Thymus (tissue), 11 donors: ENCODE measurements at regions not wholly inside any gene's neighbourhood (a gene's known extent, or its start where the extent isn't known, plus 50 kb on each side); places are given as distances from the start of the nearest gene placed in this dataset.
"Not testable (repeated sequence)": the region's sequence is repeated elsewhere in the genome, so short reads cannot be mapped to it uniquely, and the experiment has no call there.

Source experiments
- DNase-seq, 9 donors: peaks; one replicate each; pipeline ENCODE4 v3.0.0-alpha.2; 2013; ENCODE audit warnings: low spot score in 9 of 9, low read depth in 6 of 9, missing footprints in 1 of 9
- H3K27ac ChIP-seq, 2 donors: one replicate each; pipeline ENCODE4 v1.5.1; 2013; ENCODE audit warnings: control low read depth in 1 of 2, low read depth in 1 of 2, low read length in 1 of 2, mild to moderate bottlenecking in 1 of 2, moderate library complexity in 1 of 2
- H3K27me3 ChIP-seq, 2 donors: one replicate each; pipeline ENCODE4 v1.5.1; 2013; ENCODE audit warnings: low read length in 1 of 2; ENCODE audit not compliant: control insufficient read depth in 2 of 2, insufficient read depth in 1 of 2
- H3K36me3 ChIP-seq, 2 donors: one replicate each; pipeline ENCODE4 v1.5.1; 2013; ENCODE audit warnings: low read length in 1 of 2, mild to moderate bottlenecking in 1 of 2, moderate library complexity in 1 of 2; ENCODE audit not compliant: control insufficient read depth in 2 of 2, insufficient read depth in 2 of 2
- H3K4me1 ChIP-seq, 2 donors: one replicate each; pipeline ENCODE4 v1.5.1; 2013; ENCODE audit warnings: low read length in 2 of 2; ENCODE audit not compliant: control insufficient read depth in 2 of 2, insufficient read depth in 2 of 2
- H3K4me3 ChIP-seq, 2 donors: one replicate each; pipeline ENCODE4 v1.5.1; 2013; ENCODE audit warnings: low read length in 2 of 2, control low read depth in 1 of 2, mild to moderate bottlenecking in 1 of 2
- H3K9me3 ChIP-seq, 2 donors: one replicate each; pipeline ENCODE4 v1.5.1; 2013; ENCODE audit warnings: low read length in 1 of 2, mild to moderate bottlenecking in 1 of 2; ENCODE audit not compliant: control insufficient read depth in 2 of 2, insufficient read depth in 1 of 2
- WGBS: extraction: QIAGEN DNeasy Blood & Tissue Kit; methylation state at CpG from one replicate; pipeline ENCODE4 v1.1.7; 2013; 5-methylcytosine and 5-hydroxymethylcytosine counted together
- donor health status: healthy.

- 85% methylated on average over 3 of the region's 3 CpGs for WGBS
- DNase-seq: no peak
- H3K36me3 ChIP-seq: no peaks in the 10 kb centered on the region
Observed at GRCh38 chr7:136389933-136390332, 412.8 kb upstream of the MTPN start.

GRCh38 chr7:136386876-136387275, 409.7 kb upstream of the MTPN start:
- H3K27me3 ChIP-seq: no peaks in the 10 kb centered on the region
- H3K4me3 ChIP-seq: no peak overlapping the region
- no peak for DNase-seq
- H3K36me3 ChIP-seq: no peaks in the 10 kb centered on the region
- H3K9me3 ChIP-seq: no peaks in the 10 kb centered on the region
- no peak overlapping the region for H3K27ac ChIP-seq
- WGBS: 79% methylated on average over 2 of the region's 2 CpGs
- H3K4me1 ChIP-seq: no peaks in the 10 kb centered on the region

More at GRCh38 chr7:136389933-136390332, 412.8 kb upstream of the MTPN start:
- no peak overlapping the region for H3K27ac ChIP-seq
- no peaks in the 10 kb centered on the region for H3K9me3 ChIP-seq
- H3K27me3 ChIP-seq: no peaks in the 10 kb centered on the region
- H3K4me1 ChIP-seq: no peaks in the 10 kb centered on the region
- no peak overlapping the region for H3K4me3 ChIP-seq

- H3K4me1 ChIP-seq, H3K27ac ChIP-seq: not testable (repeated sequence)
Observed at GRCh38 chr7:136371409-136371808, 394.2 kb upstream of the MTPN start.

DNA sequence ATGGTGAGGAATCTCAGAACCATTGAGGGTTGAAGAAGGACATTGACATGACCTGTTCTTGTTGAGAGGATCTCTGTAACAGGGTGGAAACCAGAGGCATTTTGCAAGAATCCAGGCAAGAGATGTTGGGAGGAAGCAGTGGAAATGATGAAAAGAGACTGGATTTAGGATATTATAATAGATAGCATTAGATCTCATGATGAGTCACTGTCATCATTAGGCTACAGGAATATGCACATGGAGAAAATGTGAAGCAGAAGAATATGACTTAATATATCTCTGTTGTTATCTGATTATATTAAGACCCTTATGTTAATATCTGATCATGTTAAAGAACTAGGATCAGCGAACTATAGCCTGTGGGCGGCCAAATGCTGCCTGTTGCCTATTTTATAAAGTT, 393.0 kb upstream of the MTPN start:
- no peak overlapping the region for H3K27ac ChIP-seq
- no peaks in the 10 kb centered on the region for H3K9me3 ChIP-seq
- 97% methylated on average over 2 of the region's 2 CpGs for WGBS
- no peaks in the 10 kb centered on the region for H3K4me1 ChIP-seq
- H3K27me3 ChIP-seq: no peaks in the 10 kb centered on the region
- no peak overlapping the region for H3K4me3 ChIP-seq
- no peak for DNase-seq
- H3K36me3 ChIP-seq: no peaks in the 10 kb centered on the region

More at GRCh38 chr7:136371409-136371808, 394.2 kb upstream of the MTPN start:
- not testable (repeated sequence) for H3K27me3 ChIP-seq, H3K9me3 ChIP-seq, H3K36me3 ChIP-seq, H3K4me3 ChIP-seq, DNase-seq

GRCh38 chr7:136369225-136369624, 392.1 kb upstream of the MTPN start:
- H3K4me3 ChIP-seq: no peak overlapping the region
- H3K36me3 ChIP-seq: no peaks in the 10 kb centered on the region
- no peak for DNase-seq
- no peaks in the 10 kb centered on the region for H3K9me3 ChIP-seq
- no peaks in the 10 kb centered on the region for H3K27me3 ChIP-seq
- WGBS: 91% methylated on average over 2 of the region's 2 CpGs
- no peaks in the 10 kb centered on the region for H3K4me1 ChIP-seq
- H3K27ac ChIP-seq: no peak overlapping the region

DNA sequence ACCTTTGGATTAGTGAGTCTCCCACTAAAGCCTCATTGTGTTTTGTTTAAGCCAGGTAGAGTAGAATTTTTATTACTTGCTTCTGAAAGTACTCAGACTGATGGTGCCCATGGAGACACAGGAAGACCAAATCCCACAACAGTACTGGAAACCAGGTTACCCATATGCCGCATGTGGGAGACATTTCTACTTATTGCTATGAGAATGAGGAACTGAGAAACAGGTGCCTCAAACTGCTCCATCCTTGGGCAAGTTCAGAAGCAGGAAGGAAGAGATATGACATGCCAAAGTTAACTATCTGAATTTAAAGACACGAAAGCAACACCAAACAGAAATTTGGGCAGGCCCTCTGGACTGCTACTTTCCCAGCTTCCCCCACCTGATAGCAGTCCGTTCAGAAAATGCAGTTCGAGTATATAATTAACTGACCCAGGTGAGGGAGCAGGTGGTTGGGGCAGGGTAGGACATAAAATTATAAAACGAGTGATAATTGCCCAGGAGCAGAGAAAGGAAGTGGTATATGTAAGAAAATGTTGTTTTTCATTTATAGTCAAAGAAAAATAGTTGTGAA, 382.3 kb upstream of the MTPN start:
- Histone ChIP-seq H3K27ac (no peak overlapping the region), H3K4me3 (no peak overlapping the region), H3K9me3 (no peaks in the 10 kb centered on the region), H3K36me3 (no peaks in the 10 kb centered on the region), H3K4me1 (no peaks in the 10 kb centered on the region), H3K27me3 (no peaks in the 10 kb centered on the region)
- WGBS: 44% methylated on average over 5 of the region's 5 CpGs
- peak in 1 of 9 donors; percentile 5 for DNase-seq

DNA sequence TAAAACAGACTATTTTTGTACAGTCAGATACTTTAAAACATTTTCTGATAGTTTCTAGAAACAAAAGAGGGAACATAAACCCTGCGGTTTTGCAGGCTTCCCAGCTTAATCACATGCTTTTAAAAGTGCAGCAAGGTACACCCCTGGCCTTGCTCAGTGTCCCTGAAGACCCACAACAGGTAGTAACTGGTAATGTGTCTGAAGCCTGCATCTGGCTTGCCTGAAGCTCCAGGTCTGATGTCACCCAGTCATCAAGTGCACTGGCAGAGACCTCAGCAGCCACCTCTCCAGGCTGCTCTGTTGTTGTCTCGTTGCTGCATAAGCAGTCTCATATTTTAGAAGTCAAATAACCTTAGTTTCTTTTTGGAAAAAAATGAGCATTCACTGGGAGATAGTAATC, 376.1 kb upstream of the MTPN start:
- Histone ChIP-seq H3K27ac (no peak overlapping the region), H3K27me3 (no peaks in the 10 kb centered on the region), H3K36me3 (no peaks in the 10 kb centered on the region), H3K9me3 (no peaks in the 10 kb centered on the region), H3K4me3 (no peak overlapping the region), H3K4me1 (peaks cover 0 to 6% of the 10 kb centered on the region in 2 donors)
- 52% methylated on average over 2 of the region's 2 CpGs for WGBS
- DNase-seq: peak in 1 of 9 donors; percentile 10

DNA sequence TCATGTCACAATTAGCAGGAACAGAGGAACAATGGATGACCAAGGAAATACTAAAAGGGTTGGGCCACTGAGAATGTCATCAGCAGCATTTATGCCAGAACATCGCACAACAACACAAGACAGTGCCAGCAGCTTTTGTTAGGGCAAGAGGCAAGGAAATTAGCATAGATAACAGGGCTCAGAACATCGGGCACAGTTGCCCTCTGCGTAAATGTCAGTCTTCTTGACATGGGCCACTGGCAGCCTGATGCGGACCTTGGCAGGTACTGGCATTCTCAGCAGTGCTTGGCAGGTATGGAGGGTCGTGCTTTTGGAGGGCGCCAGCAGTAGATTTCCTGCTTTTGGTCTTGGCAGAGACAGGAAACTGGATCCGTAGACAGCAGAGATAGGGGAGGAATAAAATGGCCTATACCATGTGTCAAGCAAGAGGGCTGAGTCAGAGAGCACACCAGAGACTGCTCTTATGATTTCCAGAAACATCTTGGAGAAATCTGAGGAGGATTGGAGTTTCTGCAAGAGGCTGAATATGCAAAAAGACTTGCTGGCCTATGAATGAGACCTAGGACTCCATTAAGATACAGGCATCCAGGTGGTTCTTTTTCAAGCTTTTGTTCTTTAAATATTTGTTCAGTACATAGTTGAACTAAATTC, 371.5 kb upstream of the MTPN start:
- WGBS: 85% methylated on average over 7 of the region's 7 CpGs
- Histone ChIP-seq H3K36me3 (no peaks in the 10 kb centered on the region), H3K4me1 (peaks cover 0 to 1% of the 10 kb centered on the region in 2 donors), H3K27ac (no peak overlapping the region), H3K4me3 (no peak overlapping the region), H3K9me3 (no peaks in the 10 kb centered on the region), H3K27me3 (no peaks in the 10 kb centered on the region)
- no peak for DNase-seq

GRCh38 chr7:136348142-136348541, 371.0 kb upstream of the MTPN start:
- Histone ChIP-seq H3K4me3 (no peak overlapping the region), H3K27ac (no peak overlapping the region), H3K4me1 (no peaks in the 10 kb centered on the region), H3K27me3 (no peaks in the 10 kb centered on the region), H3K9me3 (no peaks in the 10 kb centered on the region), H3K36me3 (no peaks in the 10 kb centered on the region)
- WGBS: 83% methylated on average over 3 of the region's 3 CpGs
- DNase-seq: no peak
